HL-60 (cell line): ENCODE measurements at regions not wholly inside any gene's neighbourhood (a gene's known extent, or its start where the extent isn't known, plus 50 kb on each side); places are given as distances from the start of the nearest gene placed in this dataset.

Source experiments
- POLR2AphosphoS5 ChIP-seq: IDR thresholded peaks from 2 replicates; pipeline ENCODE4 v1.6.1; 2012; ENCODE audit warnings: low read depth
- SPI1 ChIP-seq: IDR thresholded peaks from 2 replicates; pipeline ENCODE4 v1.6.1; 2012; ENCODE audit warnings: low read depth, mild to moderate bottlenecking, borderline replicate concordance

GRCh38 chr5:54632131-54632701 lies 114.7 kb downstream of the SNX18 start:
- TF ChIP-seq SPI1 (no peak), POLR2AphosphoS5 (no peak)
